Right atrium auricular region (tissue), 2 donors: ENCODE measurements at regions not wholly inside any gene's neighbourhood (a gene's known extent, or its start where the extent isn't known, plus 50 kb on each side); places are given as distances from the start of the nearest gene placed in this dataset.

Experiments used
- DNase-seq: peaks from one replicate; pipeline ENCODE4 v3.0.0-alpha.2; 2019; ENCODE audit warnings: low spot score
- H3K27ac ChIP-seq, 2 donors: fragments of 200-600 bp; sonication (generic); 1 replicate in 1 of 2; 2 replicates in 1 of 2; pipeline ENCODE4 v1.5.1; 2016 to 2019
- H3K27me3 ChIP-seq, 2 donors: fragments of 200-600 bp; sonication (generic); one replicate each; pipeline versions ENCODE4 v1.5.1 to v1.6.0; 2017 to 2019
- H3K36me3 ChIP-seq: fragments of 200-600 bp; sonication (generic); one replicate; pipeline ENCODE4 v1.5.1; 2016
- H3K4me1 ChIP-seq, 2 donors: fragments of 200-600 bp; sonication (generic); one replicate each; pipeline versions ENCODE4 v1.5.1 to v1.6.0; 2017 to 2019
- H3K4me3 ChIP-seq, 2 donors: fragments of 200-600 bp; sonication (generic); 1 replicate in 1 of 2; 2 replicates in 1 of 2; pipeline ENCODE4 v1.5.1; 2017 to 2019; ENCODE audit warnings: mild to moderate bottlenecking in 1 of 2, moderate library complexity in 1 of 2
- H3K9me3 ChIP-seq, 2 donors: fragments of 200-600 bp; sonication (generic); one replicate each; pipeline ENCODE4 v1.5.1; 2019
- TF ChIP-seq, protein P1 (sequence below), 2 donors: fragments of 200-600 bp; sonication (generic); IDR thresholded peaks; one replicate each; pipeline ENCODE4 v1.5.1; 2019; ENCODE audit warnings: antibody characterized with exemption in 2 of 2

DNA sequence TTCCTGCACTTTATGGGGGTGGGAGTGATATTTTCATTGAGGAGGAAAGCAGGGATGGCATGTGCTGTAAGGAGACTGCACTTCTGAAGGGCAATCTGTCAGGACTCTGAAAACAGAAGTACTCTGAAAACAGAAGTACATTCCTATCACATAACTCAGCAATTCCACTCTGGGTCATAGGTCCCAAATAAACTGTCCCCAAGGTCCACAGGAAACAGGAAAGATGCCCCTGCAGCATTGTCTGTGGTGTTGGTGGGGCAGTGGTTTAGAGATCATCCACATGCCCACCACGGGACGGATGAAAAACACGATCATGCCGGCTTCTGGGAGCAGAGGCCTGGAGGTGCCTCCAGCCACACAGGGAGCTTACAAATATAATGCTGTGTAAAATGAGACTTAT lies 150.3 kb downstream of the OTOR start:
- TF ChIP-seq, protein P1, sequence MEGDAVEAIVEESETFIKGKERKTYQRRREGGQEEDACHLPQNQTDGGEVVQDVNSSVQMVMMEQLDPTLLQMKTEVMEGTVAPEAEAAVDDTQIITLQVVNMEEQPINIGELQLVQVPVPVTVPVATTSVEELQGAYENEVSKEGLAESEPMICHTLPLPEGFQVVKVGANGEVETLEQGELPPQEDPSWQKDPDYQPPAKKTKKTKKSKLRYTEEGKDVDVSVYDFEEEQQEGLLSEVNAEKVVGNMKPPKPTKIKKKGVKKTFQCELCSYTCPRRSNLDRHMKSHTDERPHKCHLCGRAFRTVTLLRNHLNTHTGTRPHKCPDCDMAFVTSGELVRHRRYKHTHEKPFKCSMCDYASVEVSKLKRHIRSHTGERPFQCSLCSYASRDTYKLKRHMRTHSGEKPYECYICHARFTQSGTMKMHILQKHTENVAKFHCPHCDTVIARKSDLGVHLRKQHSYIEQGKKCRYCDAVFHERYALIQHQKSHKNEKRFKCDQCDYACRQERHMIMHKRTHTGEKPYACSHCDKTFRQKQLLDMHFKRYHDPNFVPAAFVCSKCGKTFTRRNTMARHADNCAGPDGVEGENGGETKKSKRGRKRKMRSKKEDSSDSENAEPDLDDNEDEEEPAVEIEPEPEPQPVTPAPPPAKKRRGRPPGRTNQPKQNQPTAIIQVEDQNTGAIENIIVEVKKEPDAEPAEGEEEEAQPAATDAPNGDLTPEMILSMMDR (IDR thresholded peaks at IDR 0.05): no peak
- Histone ChIP-seq H3K4me1 (no peaks in the 10 kb centered on the region), H3K36me3 (no peaks in the 10 kb centered on the region), H3K27ac (no peak overlapping the region), H3K27me3 (no peaks in the 10 kb centered on the region), H3K9me3 (no peaks in the 10 kb centered on the region), H3K4me3 (no peak overlapping the region)
- no peak for DNase-seq

DNA sequence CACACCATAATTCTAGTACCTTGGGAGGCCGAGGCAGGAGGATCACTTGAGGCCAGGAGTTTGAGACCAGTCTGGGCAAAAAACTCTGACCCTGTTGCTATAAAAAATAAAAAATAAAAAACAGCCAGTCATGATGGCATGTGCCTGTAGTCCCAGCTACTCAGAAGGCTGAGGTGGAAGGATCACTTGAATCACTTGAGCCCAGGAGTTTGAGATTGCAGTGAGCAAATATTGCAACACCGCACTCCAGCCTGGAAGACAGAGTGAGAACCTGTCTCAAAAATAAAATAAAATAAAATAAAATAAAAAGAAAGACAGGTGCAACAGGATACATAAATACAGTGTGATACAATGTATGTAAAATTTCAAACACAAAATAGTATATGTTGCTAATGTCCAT lies 154.5 kb downstream of the OTOR start:
- peaks cover 0 to 5% of the 10 kb centered on the region in 2 donors for H3K9me3 ChIP-seq
- no peaks in the 10 kb centered on the region for H3K27me3 ChIP-seq
- no peaks in the 10 kb centered on the region for H3K4me1 ChIP-seq
- TF ChIP-seq, protein P1 (IDR thresholded peaks at IDR 0.05): no peak
- H3K4me3 ChIP-seq: no peak overlapping the region
- no peak overlapping the region for H3K27ac ChIP-seq
- DNase-seq: no peak
- H3K36me3 ChIP-seq: no peaks in the 10 kb centered on the region

DNA sequence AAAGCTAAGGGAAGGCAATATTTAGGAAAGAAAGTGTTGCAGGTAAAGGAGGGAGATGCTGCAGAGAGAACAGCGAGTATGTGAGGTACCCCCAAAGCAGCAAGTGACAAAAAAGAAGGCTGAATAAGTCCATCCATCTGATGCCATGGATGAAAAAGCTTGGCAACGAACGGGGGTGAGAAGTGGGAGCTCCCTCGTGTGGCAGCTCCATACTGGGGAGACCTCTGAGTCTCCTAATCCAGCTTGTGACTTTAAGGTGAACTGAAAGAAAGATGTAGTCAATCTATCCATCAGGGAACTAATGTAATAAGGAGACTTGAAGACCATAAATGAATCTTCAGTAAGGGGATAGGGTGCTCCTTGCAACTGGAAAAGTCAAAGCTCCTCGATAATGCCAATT lies 156.6 kb downstream of the OTOR start:
- no peaks in the 10 kb centered on the region for H3K27me3 ChIP-seq
- DNase-seq: no peak
- H3K36me3 ChIP-seq: no peaks in the 10 kb centered on the region
- no peak overlapping the region for H3K4me3 ChIP-seq
- TF ChIP-seq, protein P1 (IDR thresholded peaks at IDR 0.05): no peak
- H3K4me1 ChIP-seq: no peaks in the 10 kb centered on the region
- peaks cover 0 to 5% of the 10 kb centered on the region in 2 donors for H3K9me3 ChIP-seq
- H3K27ac ChIP-seq: no peak overlapping the region

DNA sequence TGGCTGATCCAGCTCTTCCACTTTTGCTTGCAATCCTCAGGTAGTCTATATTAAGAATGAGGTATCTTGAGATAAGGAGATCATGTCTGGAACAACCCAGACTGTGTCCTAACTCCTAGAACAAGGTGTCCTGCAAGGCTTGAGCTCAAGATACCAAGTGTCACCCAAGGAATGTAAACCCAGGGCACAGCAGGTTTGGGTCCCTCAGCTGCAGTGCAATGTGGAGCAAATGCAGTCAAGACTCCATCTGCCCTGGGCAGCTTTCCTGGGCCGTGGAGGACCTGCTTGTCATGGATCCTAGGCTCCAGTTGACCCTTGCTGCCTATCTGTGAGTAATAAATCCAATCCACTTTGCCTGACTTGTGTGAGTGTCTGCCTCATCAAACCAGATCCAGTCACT lies 166.1 kb downstream of the OTOR start:
- Histone ChIP-seq H3K27me3 (no peaks in the 10 kb centered on the region), H3K36me3 (no peaks in the 10 kb centered on the region), H3K4me1 (no peaks in the 10 kb centered on the region), H3K9me3 (no peaks in the 10 kb centered on the region), H3K4me3 (no peak overlapping the region), H3K27ac (no peak overlapping the region)
- TF ChIP-seq, protein P1 (IDR thresholded peaks at IDR 0.05): no peak
- DNase-seq: no peak

DNA sequence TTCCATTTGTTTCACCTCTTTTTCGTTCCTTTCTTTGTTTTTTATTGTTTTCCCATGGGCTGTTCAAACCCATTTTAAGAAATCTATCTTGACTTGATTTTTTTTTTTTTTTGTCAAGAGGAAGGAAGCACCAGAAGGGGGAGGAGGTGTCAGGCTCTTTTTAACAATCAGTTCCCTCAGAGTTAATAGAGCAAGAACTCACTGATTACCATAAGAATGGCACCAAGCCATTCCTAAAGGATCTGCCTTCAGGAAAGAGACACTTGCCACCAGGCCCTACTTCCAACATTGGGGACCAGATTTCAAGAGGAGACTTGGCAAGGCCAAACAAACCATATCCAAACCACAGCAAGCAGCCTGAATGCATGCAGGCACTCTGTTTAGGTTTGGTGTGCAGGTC lies 168.0 kb downstream of the OTOR start:
- H3K36me3 ChIP-seq: no peaks in the 10 kb centered on the region
- H3K4me1 ChIP-seq: no peaks in the 10 kb centered on the region
- H3K9me3 ChIP-seq: no peaks in the 10 kb centered on the region
- H3K27me3 ChIP-seq: no peaks in the 10 kb centered on the region
- TF ChIP-seq, protein P1 (IDR thresholded peaks at IDR 0.05): no peak
- no peak overlapping the region for H3K4me3 ChIP-seq
- H3K27ac ChIP-seq: no peak overlapping the region
- no peak for DNase-seq

DNA sequence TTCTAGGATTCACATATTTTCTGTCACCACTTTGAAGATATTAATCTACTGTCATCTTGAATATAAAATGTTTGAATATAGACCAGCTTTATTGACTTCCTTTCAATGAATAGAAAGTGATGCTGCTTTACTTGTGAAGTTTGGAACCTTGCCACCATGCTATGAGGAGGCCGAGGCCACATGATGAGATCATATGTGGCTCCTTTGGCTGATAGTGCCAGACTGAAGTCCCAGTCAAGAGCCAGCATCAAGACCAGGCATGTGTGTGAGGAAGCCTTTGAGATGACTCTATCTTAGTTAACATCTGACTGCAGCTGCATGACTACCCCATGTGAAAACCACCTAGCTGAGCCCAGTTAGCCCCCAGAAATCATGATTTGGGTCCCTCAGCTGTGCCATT lies 169.5 kb downstream of the OTOR start:
- H3K27me3 ChIP-seq: no peaks in the 10 kb centered on the region
- H3K4me3 ChIP-seq: no peak overlapping the region
- H3K9me3 ChIP-seq: no peaks in the 10 kb centered on the region
- H3K27ac ChIP-seq: no peak overlapping the region
- TF ChIP-seq, protein P1 (IDR thresholded peaks at IDR 0.05): no peak
- DNase-seq: no peak
- no peaks in the 10 kb centered on the region for H3K4me1 ChIP-seq
- H3K36me3 ChIP-seq: no peaks in the 10 kb centered on the region
